ENCODE measurements at regions not wholly inside any gene's neighbourhood (a gene's known extent, or its start where the extent isn't known, plus 50 kb on each side); places are given as distances from the start of the nearest gene placed in this dataset.

DNA sequence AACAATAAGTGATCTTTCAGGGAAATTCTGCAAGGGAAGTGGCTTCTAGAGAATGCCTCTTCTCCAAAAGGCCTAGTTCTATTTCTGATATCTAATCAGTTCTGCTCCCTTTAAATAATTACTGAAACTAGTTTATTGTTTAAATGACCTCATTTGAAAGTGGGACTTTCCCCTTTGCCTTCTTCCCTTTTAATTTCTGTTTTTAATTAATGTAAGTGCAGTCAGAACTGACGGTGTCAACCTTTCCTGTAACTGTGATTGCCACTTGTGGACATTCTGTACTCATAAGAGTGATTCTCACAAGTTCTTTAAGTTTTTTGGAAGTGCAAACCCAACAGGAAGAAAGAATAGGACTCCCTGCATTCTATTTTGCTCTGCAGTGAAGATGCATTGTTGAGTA is 265.3 kb upstream of the PLEKHG7 start (continued):
- 0 out of 2 replicates have a peak, but pooled peaks have one; percentile 7 for TF ChIP-seq SPI1 (IDR thresholded peaks at IDR 0.05; ENCODE audit: borderline replicate concordance, insufficient read depth, low read depth, low read length)
- TF ChIP-seq CREB1 (IDR thresholded peaks at IDR 0.05; ENCODE audit: low read depth) = no peak
- TF ChIP-seq BCL11A (IDR thresholded peaks at IDR 0.05; ENCODE audit: low read depth, low read length) = peak; percentile 54
- TF ChIP-seq ESRRA (IDR thresholded peaks at IDR 0.05; ENCODE audit: low read length) = no peak
- TF ChIP-seq WRNIP1 (IDR thresholded peaks at IDR 0.05; ENCODE audit: borderline replicate concordance, low read depth, low read length) = no peak
- 0 out of 2 replicates have a peak, but pooled peaks have one; percentile 32 for TF ChIP-seq DPF2 (IDR thresholded peaks at IDR 0.05)
- TF ChIP-seq TCF7 (IDR thresholded peaks at IDR 0.05; ENCODE audit: borderline replicate concordance) = 0 out of 2 replicates have a peak, but pooled peaks have one; percentile 16
- TF ChIP-seq, protein P1, sequence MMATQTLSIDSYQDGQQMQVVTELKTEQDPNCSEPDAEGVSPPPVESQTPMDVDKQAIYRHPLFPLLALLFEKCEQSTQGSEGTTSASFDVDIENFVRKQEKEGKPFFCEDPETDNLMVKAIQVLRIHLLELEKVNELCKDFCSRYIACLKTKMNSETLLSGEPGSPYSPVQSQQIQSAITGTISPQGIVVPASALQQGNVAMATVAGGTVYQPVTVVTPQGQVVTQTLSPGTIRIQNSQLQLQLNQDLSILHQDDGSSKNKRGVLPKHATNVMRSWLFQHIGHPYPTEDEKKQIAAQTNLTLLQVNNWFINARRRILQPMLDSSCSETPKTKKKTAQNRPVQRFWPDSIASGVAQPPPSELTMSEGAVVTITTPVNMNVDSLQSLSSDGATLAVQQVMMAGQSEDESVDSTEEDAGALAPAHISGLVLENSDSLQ (IDR thresholded peaks at IDR 0.05) = peak; percentile 15; the same call in 1 of the 2 replicates
- TF ChIP-seq, protein P2, sequence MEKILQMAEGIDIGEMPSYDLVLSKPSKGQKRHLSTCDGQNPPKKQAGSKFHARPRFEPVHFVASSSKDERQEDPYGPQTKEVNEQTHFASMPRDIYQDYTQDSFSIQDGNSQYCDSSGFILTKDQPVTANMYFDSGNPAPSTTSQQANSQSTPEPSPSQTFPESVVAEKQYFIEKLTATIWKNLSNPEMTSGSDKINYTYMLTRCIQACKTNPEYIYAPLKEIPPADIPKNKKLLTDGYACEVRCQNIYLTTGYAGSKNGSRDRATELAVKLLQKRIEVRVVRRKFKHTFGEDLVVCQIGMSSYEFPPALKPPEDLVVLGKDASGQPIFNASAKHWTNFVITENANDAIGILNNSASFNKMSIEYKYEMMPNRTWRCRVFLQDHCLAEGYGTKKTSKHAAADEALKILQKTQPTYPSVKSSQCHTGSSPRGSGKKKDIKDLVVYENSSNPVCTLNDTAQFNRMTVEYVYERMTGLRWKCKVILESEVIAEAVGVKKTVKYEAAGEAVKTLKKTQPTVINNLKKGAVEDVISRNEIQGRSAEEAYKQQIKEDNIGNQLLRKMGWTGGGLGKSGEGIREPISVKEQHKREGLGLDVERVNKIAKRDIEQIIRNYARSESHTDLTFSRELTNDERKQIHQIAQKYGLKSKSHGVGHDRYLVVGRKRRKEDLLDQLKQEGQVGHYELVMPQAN (conservative IDR thresholded peaks at IDR 0.05) = no peak
- no peak for TF ChIP-seq NR2F1 (conservative IDR thresholded peaks at IDR 0.05)
- no peak for TF ChIP-seq SKIL (IDR thresholded peaks at IDR 0.05; ENCODE audit: low read depth, poor library complexity, severe bottlenecking)
- no peak for TF ChIP-seq CBFB (IDR thresholded peaks at IDR 0.05; ENCODE audit: low read depth)
- TF ChIP-seq, protein P3, sequence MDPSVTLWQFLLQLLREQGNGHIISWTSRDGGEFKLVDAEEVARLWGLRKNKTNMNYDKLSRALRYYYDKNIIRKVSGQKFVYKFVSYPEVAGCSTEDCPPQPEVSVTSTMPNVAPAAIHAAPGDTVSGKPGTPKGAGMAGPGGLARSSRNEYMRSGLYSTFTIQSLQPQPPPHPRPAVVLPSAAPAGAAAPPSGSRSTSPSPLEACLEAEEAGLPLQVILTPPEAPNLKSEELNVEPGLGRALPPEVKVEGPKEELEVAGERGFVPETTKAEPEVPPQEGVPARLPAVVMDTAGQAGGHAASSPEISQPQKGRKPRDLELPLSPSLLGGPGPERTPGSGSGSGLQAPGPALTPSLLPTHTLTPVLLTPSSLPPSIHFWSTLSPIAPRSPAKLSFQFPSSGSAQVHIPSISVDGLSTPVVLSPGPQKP (IDR thresholded peaks at IDR 0.05; ENCODE audit: low read depth, low read length) = no peak
- TF ChIP-seq, protein P4, sequence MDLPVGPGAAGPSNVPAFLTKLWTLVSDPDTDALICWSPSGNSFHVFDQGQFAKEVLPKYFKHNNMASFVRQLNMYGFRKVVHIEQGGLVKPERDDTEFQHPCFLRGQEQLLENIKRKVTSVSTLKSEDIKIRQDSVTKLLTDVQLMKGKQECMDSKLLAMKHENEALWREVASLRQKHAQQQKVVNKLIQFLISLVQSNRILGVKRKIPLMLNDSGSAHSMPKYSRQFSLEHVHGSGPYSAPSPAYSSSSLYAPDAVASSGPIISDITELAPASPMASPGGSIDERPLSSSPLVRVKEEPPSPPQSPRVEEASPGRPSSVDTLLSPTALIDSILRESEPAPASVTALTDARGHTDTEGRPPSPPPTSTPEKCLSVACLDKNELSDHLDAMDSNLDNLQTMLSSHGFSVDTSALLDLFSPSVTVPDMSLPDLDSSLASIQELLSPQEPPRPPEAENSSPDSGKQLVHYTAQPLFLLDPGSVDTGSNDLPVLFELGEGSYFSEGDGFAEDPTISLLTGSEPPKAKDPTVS (IDR thresholded peaks at IDR 0.05; ENCODE audit: low read depth, low read length) = no peak
- no peak for TF ChIP-seq BHLHE40 (IDR thresholded peaks at IDR 0.05; ENCODE audit: borderline replicate concordance in 1 of 2, low read depth in 2 of 2, low read length in 1 of 2)
- peak; percentile 94 for TF ChIP-seq MTA2 (IDR thresholded peaks at IDR 0.05; ENCODE audit: low read depth)
- no peak for TF ChIP-seq NR2C1 (IDR thresholded peaks at IDR 0.05)
- TF ChIP-seq HDGF (IDR thresholded peaks at IDR 0.05) = no peak
- 0 out of 2 replicates have a peak, but pooled peaks have one; percentile 13 for TF ChIP-seq BMI1 (IDR thresholded peaks at IDR 0.05; ENCODE audit: borderline replicate concordance)
- TF ChIP-seq FOXM1 (IDR thresholded peaks at IDR 0.05; ENCODE audit: low read depth, low read length) = 0 out of 2 replicates have a peak, but pooled peaks have one; percentile 27
- TF ChIP-seq KAT2A (conservative IDR thresholded peaks at IDR 0.05; ENCODE audit: control insufficient read depth, low read depth, low read length) = no peak
- no peak for TF ChIP-seq POLR2AphosphoS2 (IDR thresholded peaks at IDR 0.05; ENCODE audit: low read depth, low read length)
- TF ChIP-seq BRCA1 (IDR thresholded peaks at IDR 0.05; ENCODE audit: low read depth, low read length) = no peak
- TF ChIP-seq SREBF1 (IDR thresholded peaks at IDR 0.05; ENCODE audit: low read length) = no peak

Data from GM12878 (cell line).